Esophagus muscularis mucosa (tissue), 4 donors: ENCODE measurements at regions not wholly inside any gene's neighbourhood (a gene's known extent, or its start where the extent isn't known, plus 50 kb on each side); places are given as distances from the start of the nearest gene placed in this dataset.

ENCODE experiments used
- CTCF ChIP-seq, 3 experiments: fragments of 200-600 bp in 2 of 3; fragments of 450-650 bp in 1 of 3; sonication (generic) in 2 of 3; IDR thresholded peaks; one replicate each; pipeline ENCODE4 v1.5.1; 2017 to 2019; ENCODE audit warnings: antibody characterized with exemption in 3 of 3, mild to moderate bottlenecking in 2 of 3, moderate library complexity in 1 of 3
- EP300 ChIP-seq: sonication (generic); formaldehyde crosslinking; IDR thresholded peaks from one replicate; pipeline ENCODE4 v1.6.1; 2017; ENCODE audit warnings: antibody characterized with exemption
- POLR2A ChIP-seq: fragments of 450-650 bp; IDR thresholded peaks from one replicate; pipeline ENCODE4 v1.6.1; 2017; ENCODE audit warnings: antibody characterized with exemption, moderate library complexity, mild to moderate bottlenecking, low read depth

- TF ChIP-seq CTCF (IDR thresholded peaks at IDR 0.05) (no peak), POLR2A (no peak), EP300 (no peak)
Observed at GRCh38 chr12:90794212-90794611, 160.8 kb downstream of the CCER1 start.
